ENCODE measurements at regions not wholly inside any gene's neighbourhood (a gene's known extent, or its start where the extent isn't known, plus 50 kb on each side); places are given as distances from the start of the nearest gene placed in this dataset.

DNA sequence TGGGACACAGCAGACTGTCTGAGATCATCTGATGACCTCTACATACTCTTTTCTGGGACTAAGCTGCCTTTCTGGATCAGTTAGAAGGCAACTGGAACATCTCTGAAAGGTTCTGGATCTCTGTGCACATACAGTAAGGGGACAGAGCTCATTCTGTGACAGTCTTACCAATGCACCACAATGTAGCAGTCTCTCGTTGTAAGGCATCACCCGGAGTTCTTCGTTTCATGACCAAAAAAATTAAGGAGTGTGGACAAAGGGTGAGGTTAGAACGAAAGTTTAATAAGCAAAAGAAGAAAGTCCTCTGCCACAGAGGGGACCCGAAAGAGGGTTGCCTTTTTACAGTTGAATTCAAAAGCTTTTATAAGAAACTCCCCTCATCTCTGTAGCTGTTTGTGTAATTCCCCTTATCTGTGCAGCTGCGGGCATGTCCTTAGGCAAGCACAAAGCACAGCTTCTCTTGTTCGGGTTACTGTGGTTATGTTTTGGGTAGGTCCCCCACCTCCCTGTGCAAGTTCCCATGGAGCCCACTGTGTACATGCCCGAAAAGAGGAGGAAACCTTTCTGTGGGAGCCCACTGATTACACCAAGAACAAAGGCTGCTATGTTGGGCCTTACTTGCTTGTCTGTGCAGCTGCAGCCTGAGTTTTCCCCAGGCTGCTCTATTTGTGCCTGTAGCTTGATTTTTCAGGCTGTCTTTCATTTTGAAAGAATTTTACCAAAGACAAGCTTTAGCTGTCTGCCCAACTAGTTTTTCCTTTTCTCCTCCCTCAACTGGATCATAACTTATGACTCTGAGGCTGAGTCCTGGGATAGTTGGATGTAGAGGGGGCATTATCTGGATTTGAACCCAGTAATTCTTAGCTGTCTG lies 53.1 kb upstream of the CACNA1E start:
- no peaks in the 10 kb centered on the region for H4K20me1 ChIP-seq (ENCODE audit: insufficient read depth)
- H3K9ac ChIP-seq (ENCODE audit: low read length): no peak overlapping the region
- ChIA-PET RAD21 (ENCODE audit: low non-redundant PET in 1 of 2, low total read pairs in 2 of 2, uncharacterized antibody in 2 of 2, unreplicated experiment in 2 of 2) (no interaction called here), POLR2A (no interaction called here), CTCF (interaction anchor here (1.5 kb wide), 1 partner anchor 240 kb away, joined by 6 read pairs; no protein-coding TSS in a partner anchor)
- no peak overlapping the region for H3K4me2 ChIP-seq (ENCODE audit: low read length)
- ATAC-seq (no peak), DNase-seq (ENCODE audit: low read depth, low spot score) (no peak)
- H3K36me3 ChIP-seq (ENCODE audit: control insufficient read depth in 1 of 2, insufficient read depth in 2 of 2, low read length in 2 of 2): no peaks in the 10 kb centered on the region
- H3K4me1 ChIP-seq (ENCODE audit: control insufficient read depth in 1 of 2, insufficient read depth in 2 of 2, low read length in 2 of 2): no peaks in the 10 kb centered on the region
- no TSS peak for BruUV-seq (replicated peaks)
- no peaks in the 10 kb centered on the region for H3K9me3 ChIP-seq (ENCODE audit: control insufficient read depth in 1 of 2, insufficient read depth in 1 of 2, low read depth in 1 of 2, low read length in 2 of 2)
- H3K79me2 ChIP-seq (ENCODE audit: insufficient read depth, low read length): no peaks in the 10 kb centered on the region
- H3K4me3 ChIP-seq (replicated peaks in 1 of 2; ENCODE audit: low read depth in 1 of 2, low read length in 2 of 2): no peak overlapping the region
- intact Hi-C loops (cut with micrococcal nuclease): no loop called here
- H3K9me2 ChIP-seq (ENCODE audit: insufficient read depth): no peaks in the 10 kb centered on the region
- no peak for TF ChIP-seq CBX3 (IDR thresholded peaks at IDR 0.05; ENCODE audit: low read depth)
- no peak for TF ChIP-seq EZH2 (IDR thresholded peaks at IDR 0.05)
- no peak for TF ChIP-seq ELF1 (IDR thresholded peaks at IDR 0.05; ENCODE audit: borderline replicate concordance, low read depth)
- no peak for TF ChIP-seq FOSL1 (IDR thresholded peaks at IDR 0.05; ENCODE audit: low read depth)
- no peak for TF ChIP-seq SIN3A (IDR thresholded peaks at IDR 0.05; ENCODE audit: low read depth)
- no peak overlapping the region for H2AFZ ChIP-seq (ENCODE audit: low read depth, low read length, poor library complexity, severe bottlenecking)
- H3K27ac ChIP-seq (ENCODE audit: low read depth, low read length): no peak overlapping the region
- H3K27me3 ChIP-seq (ENCODE audit: insufficient read depth, low read length): peaks cover 13% of the 10 kb centered on the region; the same call in 1 of the 2 replicates
